ENCODE measurements at regions not wholly inside any gene's neighbourhood (a gene's known extent, or its start where the extent isn't known, plus 50 kb on each side); places are given as distances from the start of the nearest gene placed in this dataset.

- TF ChIP-seq POLR2AphosphoS5 (IDR thresholded peaks at IDR 0.05) (no peak), CTCF (IDR thresholded peaks at IDR 0.05) (no peak)
These were observed 618.3 kb downstream of the TAF11L14 start for GRCh38 chr5:18252559-18252958.

Measured in breast epithelium (tissue), 3 donors.